CD4-positive, alpha-beta T cell treated with Interleukin-4 for 4 hours (primary cell): ENCODE measurements at regions not wholly inside any gene's neighbourhood (a gene's known extent, or its start where the extent isn't known, plus 50 kb on each side); places are given as distances from the start of the nearest gene placed in this dataset.

Experiments
- DNase-seq: peaks from one replicate; pipeline ENCODE4 v3.0.0-alpha.2; 2020

- no peak for DNase-seq
Measured at GRCh38 chr10:107413971-107414370, 249.5 kb upstream of the SORCS1 start.

DNA sequence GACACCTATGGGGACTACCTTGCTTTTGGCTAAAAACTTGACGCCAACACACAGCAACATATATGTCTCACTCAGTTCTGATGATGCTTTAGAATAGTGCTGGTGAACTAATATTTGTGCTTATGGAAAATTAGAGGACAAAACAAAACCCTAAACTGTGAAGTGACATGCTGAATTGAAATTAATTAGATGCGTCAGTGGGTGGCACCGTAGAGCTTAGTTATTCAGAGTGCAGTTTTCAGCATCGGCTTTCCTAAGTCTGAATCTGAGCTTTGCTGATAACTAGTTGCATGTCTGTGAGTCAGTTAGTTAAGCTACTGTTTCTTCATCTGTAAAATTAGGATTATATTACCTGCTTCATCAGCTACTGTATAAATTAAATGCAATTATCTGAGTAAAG is 245.0 kb upstream of the SORCS1 start:
- no peak for DNase-seq

DNA sequence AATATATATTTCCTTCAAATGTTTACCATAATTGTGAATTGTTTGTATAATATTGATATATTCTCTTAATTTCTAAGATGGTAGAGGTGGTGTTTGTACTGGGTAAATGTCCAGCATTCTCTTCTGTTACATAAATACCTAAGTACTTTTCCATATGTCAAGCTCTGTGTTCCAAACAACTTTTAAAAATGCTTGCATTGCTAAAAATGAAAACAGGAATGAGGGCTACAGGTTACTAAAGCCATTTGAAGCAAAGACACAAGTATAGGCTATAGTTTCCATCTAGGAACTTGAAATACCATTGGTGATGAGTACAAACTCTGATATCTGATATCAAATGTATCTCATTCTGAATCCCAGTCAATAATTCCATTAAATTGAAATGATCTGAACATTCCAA is 233.6 kb upstream of the SORCS1 start:
- no peak for DNase-seq

- no peak for DNase-seq
Measured at GRCh38 chr10:107391901-107392300, 227.4 kb upstream of the SORCS1 start.

DNA sequence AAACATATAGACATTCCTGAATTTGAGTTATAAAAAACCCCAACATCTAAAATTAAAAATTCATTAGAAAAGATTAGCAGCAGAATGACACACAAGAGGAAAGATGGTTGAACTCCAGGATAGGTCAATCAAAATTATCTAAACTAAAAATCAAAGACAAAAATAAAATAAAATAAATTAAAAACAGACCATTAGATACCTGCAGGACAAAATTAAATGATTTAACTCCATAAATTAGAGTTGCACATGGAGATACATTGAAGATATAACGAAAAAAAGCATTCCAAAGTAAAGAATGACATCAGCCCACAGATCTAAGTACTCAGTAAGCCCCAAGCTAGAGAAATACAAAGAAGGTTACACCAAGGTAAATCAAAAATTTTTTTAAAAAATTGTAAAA is 226.1 kb upstream of the SORCS1 start:
- no peak for DNase-seq

GRCh38 chr10:107383357-107383756 is 218.9 kb upstream of the SORCS1 start:
- no peak for DNase-seq

GRCh38 chr10:107379601-107380000 is 215.1 kb upstream of the SORCS1 start:
- no peak for DNase-seq

- no peak for DNase-seq
Measured at GRCh38 chr10:107371801-107372200, 207.3 kb upstream of the SORCS1 start.

- no peak for DNase-seq
Measured at GRCh38 chr10:107364872-107365271, 200.4 kb upstream of the SORCS1 start.

DNA sequence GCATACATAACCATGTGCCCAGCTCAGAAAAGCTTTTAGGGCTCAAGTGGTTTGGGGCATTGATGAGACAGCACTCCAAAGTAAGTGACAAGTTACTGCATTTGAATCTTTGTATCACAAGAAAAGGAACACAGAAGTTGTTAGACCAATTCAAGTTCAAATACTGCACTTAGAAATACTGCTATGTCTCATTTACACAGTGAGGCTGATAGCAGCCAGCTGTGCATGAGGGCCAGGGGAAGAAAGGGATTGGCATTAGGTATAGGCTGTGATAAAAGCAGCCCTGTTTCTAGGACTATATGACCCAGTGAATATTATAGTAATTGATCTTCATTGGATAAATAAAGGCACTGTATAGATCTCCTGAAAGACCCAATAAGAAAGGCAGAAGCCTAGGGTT is 197.8 kb upstream of the SORCS1 start:
- no peak for DNase-seq

- no peak for DNase-seq
Measured at GRCh38 chr10:107357033-107357432, 192.5 kb upstream of the SORCS1 start.

DNA sequence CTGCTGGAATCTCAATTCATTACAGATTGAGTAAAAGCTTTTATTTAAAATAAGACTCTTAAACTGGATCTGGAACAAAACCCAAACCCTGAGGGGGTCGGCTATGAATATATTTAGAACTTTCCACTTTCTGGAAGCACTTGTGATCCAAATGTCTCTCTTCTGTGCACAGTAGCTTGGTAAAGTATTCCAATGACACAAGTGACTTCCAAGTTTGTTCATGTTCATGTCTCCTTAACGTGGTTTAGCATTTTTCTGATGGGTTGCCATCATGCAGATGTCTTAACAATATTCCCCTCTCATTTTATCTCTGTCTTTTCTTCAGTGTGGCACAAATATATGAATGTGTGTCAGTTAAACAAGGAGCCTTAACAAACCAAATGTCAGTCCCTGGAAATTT is 191.9 kb upstream of the SORCS1 start:
- no peak for DNase-seq

DNA sequence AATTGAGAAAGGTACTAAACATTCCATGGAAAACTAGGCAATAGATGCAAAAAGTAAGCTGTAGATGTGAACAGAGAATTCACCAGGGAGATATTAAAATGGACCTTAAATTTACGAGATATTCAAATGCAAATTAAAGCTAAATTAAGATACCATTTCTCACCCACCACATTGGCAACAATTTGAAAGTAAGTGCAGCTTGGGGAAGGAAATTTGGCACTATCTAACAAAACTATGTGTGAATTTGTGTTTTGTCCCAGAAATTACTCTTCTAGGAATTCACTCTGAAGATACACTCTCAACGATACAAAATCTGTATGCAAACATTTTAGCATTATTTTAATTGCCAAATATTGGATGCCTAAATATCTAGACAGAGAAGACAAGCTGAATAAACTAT is 178.2 kb upstream of the SORCS1 start:
- DNase-seq: no peak

- no peak for DNase-seq
Measured at GRCh38 chr10:107341281-107341680, 176.8 kb upstream of the SORCS1 start.

- no peak for DNase-seq
Measured at GRCh38 chr10:107340326-107340725, 175.8 kb upstream of the SORCS1 start.

GRCh38 chr10:107336061-107336460 is 171.6 kb upstream of the SORCS1 start:
- no peak for DNase-seq

DNA sequence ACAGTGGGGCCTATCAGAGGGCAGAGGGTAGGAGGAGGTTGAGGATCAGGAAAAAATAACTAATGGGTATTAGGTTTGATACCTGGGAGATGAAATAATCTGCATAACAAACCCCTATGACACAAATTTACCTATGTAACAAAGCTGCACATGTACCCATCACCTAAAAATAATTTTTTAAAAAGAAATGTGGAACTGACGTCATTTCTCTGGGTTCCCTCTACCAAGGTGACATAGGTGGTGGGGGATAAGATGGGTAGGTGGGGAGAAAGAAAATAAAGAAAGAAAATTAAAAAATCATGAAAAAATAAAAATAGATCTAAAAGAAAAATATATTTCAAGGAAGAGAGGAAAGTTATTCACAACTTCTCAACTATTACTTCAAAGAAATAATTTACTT is 153.1 kb upstream of the SORCS1 start:
- DNase-seq: no peak

GRCh38 chr10:107303203-107303602 is 138.7 kb upstream of the SORCS1 start:
- DNase-seq: no peak

- no peak for DNase-seq
Measured at GRCh38 chr10:107299606-107300005, 135.1 kb upstream of the SORCS1 start.

DNA sequence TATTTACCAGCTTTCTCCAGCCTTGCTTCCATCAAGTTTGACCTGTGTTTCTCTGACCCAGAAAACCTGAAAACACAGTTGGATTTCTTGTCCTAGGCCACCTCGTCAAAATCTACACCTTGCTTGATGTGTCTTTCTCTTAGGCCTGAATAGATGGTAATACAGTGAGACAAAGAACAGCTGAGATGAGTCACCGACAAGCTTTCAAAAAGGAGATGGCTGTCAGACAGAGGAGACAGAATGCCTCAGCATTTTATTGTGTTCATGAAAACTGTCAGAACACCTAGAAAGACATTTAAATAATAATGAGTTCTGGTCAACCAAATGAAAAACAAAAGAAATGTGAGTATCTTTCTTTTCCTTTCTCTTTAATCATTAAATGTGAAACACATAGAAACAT is 119.7 kb upstream of the SORCS1 start:
- no peak for DNase-seq

- no peak for DNase-seq
Measured at GRCh38 chr10:107280293-107280692, 115.8 kb upstream of the SORCS1 start.

GRCh38 chr10:107277591-107277990 is 113.1 kb upstream of the SORCS1 start:
- DNase-seq: no peak

DNA sequence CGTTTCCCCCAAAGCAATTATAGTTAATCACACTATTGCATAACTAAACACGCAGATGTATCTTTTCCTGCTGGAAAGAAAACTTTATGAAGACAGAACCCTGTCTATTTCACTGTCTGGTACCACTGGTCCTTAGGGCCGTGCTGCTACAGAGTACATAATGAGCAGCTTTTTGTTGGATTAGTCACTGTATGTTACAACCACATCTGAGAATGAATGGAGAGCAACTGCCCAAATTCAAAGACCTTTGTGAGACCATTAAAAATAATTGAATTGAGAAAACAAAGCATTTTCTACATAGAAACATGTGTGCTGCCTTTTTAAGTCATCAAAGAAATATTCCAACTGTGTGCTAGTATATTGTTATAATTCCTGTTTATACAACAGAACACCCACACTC is 111.3 kb upstream of the SORCS1 start:
- DNase-seq: no peak

- DNase-seq: no peak
Measured at GRCh38 chr10:107269626-107270025, 105.1 kb upstream of the SORCS1 start.

DNA sequence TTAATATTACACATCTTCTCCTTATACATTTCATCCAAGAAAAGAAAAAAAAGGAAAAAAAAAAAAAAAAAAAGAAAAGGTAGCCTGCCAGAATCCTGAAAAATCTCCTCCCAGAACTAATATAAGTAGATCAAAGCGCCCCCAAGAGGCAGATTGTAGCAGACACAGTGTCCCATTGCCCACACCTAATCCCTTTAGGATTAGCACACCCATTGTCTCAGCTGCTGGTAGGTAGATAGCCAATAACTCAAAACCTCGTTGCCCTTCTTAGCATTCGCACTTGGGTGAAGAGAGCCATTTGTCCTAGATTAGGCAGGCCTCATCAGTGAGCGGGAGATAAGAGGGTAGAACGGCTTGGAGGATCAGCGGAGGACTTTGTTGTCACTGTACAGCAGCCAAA is 100.2 kb upstream of the SORCS1 start:
- no peak for DNase-seq

DNA sequence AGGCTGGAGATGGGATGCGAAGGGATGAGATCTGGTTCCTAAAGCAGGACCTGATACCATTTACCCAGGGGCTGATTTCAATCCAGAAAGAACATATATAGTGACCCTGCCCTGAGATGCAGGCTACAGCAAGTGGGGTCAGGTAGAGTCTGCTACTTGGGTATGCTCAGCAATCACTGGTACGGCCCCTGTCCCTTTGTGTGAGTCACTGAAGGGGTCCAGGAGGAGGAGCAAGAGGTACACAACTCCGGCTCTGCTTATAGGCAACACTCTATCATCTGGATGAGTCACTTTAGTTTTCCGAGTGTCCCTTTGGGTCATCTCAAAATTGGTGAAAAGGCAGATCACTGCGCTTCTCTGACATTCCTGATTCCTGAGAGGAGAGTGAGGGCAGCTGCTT is 79.6 kb upstream of the SORCS1 start:
- DNase-seq: no peak
